HL-60 (cell line): ENCODE measurements at regions not wholly inside any gene's neighbourhood (a gene's known extent, or its start where the extent isn't known, plus 50 kb on each side); places are given as distances from the start of the nearest gene placed in this dataset.

Experiments
- DNase-seq, 2 experiments: peaks; one replicate each; pipeline ENCODE4 v3.0.0-alpha.2; 2010 to 2020; ENCODE audit warnings: low read depth in 1 of 2, low spot score in 1 of 2
- H3K27ac ChIP-seq: fragments of 250-450 bp; sonication (Bioruptor Pico); replicated peaks from 2 replicates; pipeline ENCODE4 v1.5.1; 2020; ENCODE audit warnings: mild to moderate bottlenecking, moderate library complexity
- H3K27me3 ChIP-seq: fragments of 250-450 bp; sonication (Bioruptor Pico); 2 replicates; pipeline ENCODE4 v1.5.1; 2021; ENCODE audit warnings: mild to moderate bottlenecking, moderate library complexity; ENCODE audit not compliant: insufficient read depth, poor library complexity, severe bottlenecking
- H3K4me3 ChIP-seq: replicated peaks from 2 replicates; pipeline ENCODE4 v1.5.1; 2011; ENCODE audit warnings: mild to moderate bottlenecking, control low read depth, low read length; ENCODE audit not compliant: insufficient read depth
- GABPA ChIP-seq: IDR thresholded peaks from 2 replicates; pipeline ENCODE4 v1.6.1; 2012; ENCODE audit warnings: low read depth
- POLR2AphosphoS5 ChIP-seq: IDR thresholded peaks from 2 replicates; pipeline ENCODE4 v1.6.1; 2012; ENCODE audit warnings: low read depth
- REST ChIP-seq: IDR thresholded peaks from 2 replicates; pipeline ENCODE4 v1.6.1; 2012; ENCODE audit warnings: low read depth; ENCODE audit not compliant: insufficient replicate concordance
- SPI1 ChIP-seq: IDR thresholded peaks from 2 replicates; pipeline ENCODE4 v1.6.1; 2012; ENCODE audit warnings: low read depth, mild to moderate bottlenecking, borderline replicate concordance
- TF ChIP-seq, protein P1 (sequence below): IDR thresholded peaks from one replicate; pipeline ENCODE4 v1.5.1; 2011; ENCODE audit warnings: low read length, control low read depth, inconsistent platforms; ENCODE audit not compliant: insufficient read depth

GRCh38 chr6:3659748-3660147 is 91.8 kb downstream of the PXDC1 start:
- Histone ChIP-seq H3K27ac (no peak overlapping the region), H3K27me3 (no peaks in the 10 kb centered on the region), H3K4me3 (no peak overlapping the region)
- TF ChIP-seq REST: no peak
- TF ChIP-seq SPI1: no peak
- TF ChIP-seq POLR2AphosphoS5: no peak
- TF ChIP-seq GABPA: no peak
- TF ChIP-seq, protein P1, sequence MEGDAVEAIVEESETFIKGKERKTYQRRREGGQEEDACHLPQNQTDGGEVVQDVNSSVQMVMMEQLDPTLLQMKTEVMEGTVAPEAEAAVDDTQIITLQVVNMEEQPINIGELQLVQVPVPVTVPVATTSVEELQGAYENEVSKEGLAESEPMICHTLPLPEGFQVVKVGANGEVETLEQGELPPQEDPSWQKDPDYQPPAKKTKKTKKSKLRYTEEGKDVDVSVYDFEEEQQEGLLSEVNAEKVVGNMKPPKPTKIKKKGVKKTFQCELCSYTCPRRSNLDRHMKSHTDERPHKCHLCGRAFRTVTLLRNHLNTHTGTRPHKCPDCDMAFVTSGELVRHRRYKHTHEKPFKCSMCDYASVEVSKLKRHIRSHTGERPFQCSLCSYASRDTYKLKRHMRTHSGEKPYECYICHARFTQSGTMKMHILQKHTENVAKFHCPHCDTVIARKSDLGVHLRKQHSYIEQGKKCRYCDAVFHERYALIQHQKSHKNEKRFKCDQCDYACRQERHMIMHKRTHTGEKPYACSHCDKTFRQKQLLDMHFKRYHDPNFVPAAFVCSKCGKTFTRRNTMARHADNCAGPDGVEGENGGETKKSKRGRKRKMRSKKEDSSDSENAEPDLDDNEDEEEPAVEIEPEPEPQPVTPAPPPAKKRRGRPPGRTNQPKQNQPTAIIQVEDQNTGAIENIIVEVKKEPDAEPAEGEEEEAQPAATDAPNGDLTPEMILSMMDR: no peak
- no peak for DNase-seq

DNA sequence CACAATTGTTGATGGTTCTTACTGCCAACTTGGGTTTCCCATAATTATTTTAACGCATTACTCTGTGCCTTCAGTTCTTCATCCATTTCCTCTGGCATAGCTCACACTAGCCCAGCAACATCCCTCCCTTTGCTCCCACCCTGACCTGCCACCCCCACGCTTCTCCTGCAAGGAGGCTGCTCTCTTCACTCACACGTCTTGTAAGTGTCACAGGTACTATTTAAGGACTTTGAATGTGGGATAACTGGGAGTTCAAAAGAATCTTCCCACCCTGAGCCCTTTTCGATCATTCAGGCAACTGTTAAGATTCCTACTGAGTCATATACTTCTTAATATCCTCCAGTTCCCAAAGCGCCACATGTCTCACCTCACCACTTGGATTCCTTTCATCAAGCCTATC is 95.4 kb downstream of the PXDC1 start:
- H3K4me3 ChIP-seq: no peak overlapping the region
- DNase-seq: no peak
- no peaks in the 10 kb centered on the region for H3K27me3 ChIP-seq
- no peak overlapping the region for H3K27ac ChIP-seq
- TF ChIP-seq GABPA: no peak
- no peak for TF ChIP-seq POLR2AphosphoS5
- TF ChIP-seq, protein P1: no peak
- TF ChIP-seq REST: no peak
- no peak for TF ChIP-seq SPI1

- DNase-seq: no peak
- Histone ChIP-seq H3K27ac (no peak overlapping the region), H3K27me3 (no peaks in the 10 kb centered on the region), H3K4me3 (no peak overlapping the region)
- TF ChIP-seq GABPA: no peak
- TF ChIP-seq, protein P1: no peak
- no peak for TF ChIP-seq POLR2AphosphoS5
- no peak for TF ChIP-seq SPI1
- TF ChIP-seq REST: no peak
Observed at GRCh38 chr6:3654898-3655297, 96.6 kb downstream of the PXDC1 start.
